B cell (primary cell): ENCODE measurements at regions not wholly inside any gene's neighbourhood (a gene's known extent, or its start where the extent isn't known, plus 50 kb on each side); places are given as distances from the start of the nearest gene placed in this dataset.
A peak's percentile ranks its signal among the peaks of the same experiment; 100 is the strongest.

Experiments used
- ATAC-seq: fragments of 200-7000 bp; cut with Tn5 transposase; one replicate; pipeline ENCODE4 v1.10.0; 2021; ENCODE audit warnings: low read depth, mild to moderate bottlenecking, moderate number of reproducible peaks, moderate library complexity
- CTCF ChIA-PET: fragments of 350-600 bp; sonication (Branson Sonifier 250); formaldehyde crosslinking; loops from one replicate; lab custom pipeline; 2021; ENCODE audit warnings: antibody characterized with exemption, inconsistent platforms; lab: Charles Lee
- POLR2A ChIA-PET: fragments of 350-600 bp; sonication (Branson Sonifier 250); formaldehyde crosslinking; loops from one replicate; lab custom pipeline; 2021; ENCODE audit warnings: antibody characterized with exemption; lab: Charles Lee
- DNase-seq: peaks from one replicate; pipeline ENCODE4 v3.0.0; 2013
- H2AFZ ChIP-seq: 2 replicates; pipeline ENCODE4 v1.6.1; 2012; ENCODE audit warnings: mild to moderate bottlenecking, low read depth, low read length; ENCODE audit not compliant: insufficient read depth, poor library complexity, severe bottlenecking
- H3K27ac ChIP-seq, 2 donors: 1 replicate in 1 of 2; 2 replicates in 1 of 2; pipeline ENCODE4 v1.5.1; 2012 to 2013; ENCODE audit warnings: low read length in 2 of 2, mild to moderate bottlenecking in 2 of 2, moderate library complexity in 1 of 2
- H3K27me3 ChIP-seq, 4 experiments: fragments of 200-600 bp in 1 of 4; sonication (generic) in 1 of 4; replicated peaks in 1 of 4; 1 replicate in 2 of 4; 2 replicates in 2 of 4; pipeline versions ENCODE4 v1.6.1 to v1.7.0; 2013 to 2016; ENCODE audit warnings: low read length in 3 of 4, mild to moderate bottlenecking in 2 of 4, mixed read lengths in 1 of 4, moderate library complexity in 1 of 4; ENCODE audit not compliant: insufficient read depth in 4 of 4, control insufficient read depth in 3 of 4; ENCODE audit errors: control extremely low read depth in 1 of 4
- H3K36me3 ChIP-seq, 2 experiments: replicated peaks in 1 of 2; 1 replicate in 1 of 2; 2 replicates in 1 of 2; pipeline versions ENCODE4 v1.6.1 to v1.7.1; 2013; ENCODE audit warnings: low read length in 1 of 2; ENCODE audit not compliant: insufficient read depth in 2 of 2, control insufficient read depth in 1 of 2; ENCODE audit errors: control extremely low read depth in 1 of 2, extremely low read depth in 1 of 2
- H3K4me1 ChIP-seq, 2 donors: fragments of 200-600 bp in 1 of 2; sonication (generic) in 1 of 2; 1 replicate in 1 of 2; 2 replicates in 1 of 2; pipeline versions ENCODE4 v1.5.1 to v1.6.1; 2013 to 2017; ENCODE audit warnings: low read length in 2 of 2; ENCODE audit not compliant: control insufficient read depth in 2 of 2, insufficient read depth in 2 of 2
- H3K4me2 ChIP-seq: replicated peaks from 2 replicates; pipeline ENCODE3; 2012; ENCODE audit warnings: mild to moderate bottlenecking, low read depth, low read length; ENCODE audit not compliant: poor library complexity, severe bottlenecking
- H3K4me3 ChIP-seq, 5 experiments: fragments of 200-600 bp in 1 of 5; sonication (generic) in 1 of 5; 1 replicate in 3 of 5; 2 replicates in 2 of 5; pipeline versions ENCODE4 v1.5.1 to v1.7.0; 2011 to 2016; ENCODE audit warnings: low read length in 4 of 5, mild to moderate bottlenecking in 4 of 5, low read depth in 2 of 5, control low read depth in 1 of 5, moderate library complexity in 1 of 5; ENCODE audit not compliant: insufficient read depth in 1 of 5; ENCODE audit errors: control extremely low read depth in 1 of 5, extremely low read depth in 1 of 5
- H3K79me2 ChIP-seq: fragments of 200-600 bp; sonication (generic); one replicate; pipeline ENCODE4 v1.6.0; 2016; ENCODE audit warnings: low read length; ENCODE audit not compliant: control insufficient read depth, insufficient read depth
- H3K9ac ChIP-seq: fragments of 200-600 bp; sonication (generic); 2 replicates; pipeline ENCODE4 v1.6.1; 2017; ENCODE audit warnings: mild to moderate bottlenecking, low read length, moderate library complexity
- H3K9me3 ChIP-seq, 3 donors: one replicate each; pipeline versions ENCODE4 v1.6.1 to v1.7.1; 2013; ENCODE audit warnings: low read length in 2 of 3; ENCODE audit not compliant: control insufficient read depth in 2 of 3, insufficient read depth in 1 of 3; ENCODE audit errors: control extremely low read depth in 1 of 3
- H4K20me1 ChIP-seq: 2 replicates; pipeline ENCODE4 v1.6.0; 2012; ENCODE audit warnings: mild to moderate bottlenecking, low read length; ENCODE audit not compliant: insufficient read depth, control insufficient read depth, poor library complexity, severe bottlenecking
- H3K27ac Mint-ChIP-seq: one replicate; pipeline ENCODE4 v1.8.0; 2021; ENCODE audit warnings: mixed read lengths
- H3K27me3 Mint-ChIP-seq: one replicate; pipeline ENCODE4 v1.8.0; 2021; ENCODE audit warnings: mixed read lengths
- H3K4me1 Mint-ChIP-seq: one replicate; pipeline ENCODE4 v1.8.0; 2021; ENCODE audit warnings: mixed read lengths
- H3K4me3 Mint-ChIP-seq: one replicate; pipeline ENCODE4 v1.8.0; 2021; ENCODE audit warnings: mixed read lengths
- H3K9me3 Mint-ChIP-seq: one replicate; pipeline ENCODE4 v1.8.0; 2022; ENCODE audit warnings: mixed read lengths; ENCODE audit not compliant: insufficient read depth
- EZH2 ChIP-seq: IDR thresholded peaks from 2 replicates; pipeline ENCODE4 v1.6.1; 2012; ENCODE audit warnings: borderline replicate concordance, low read depth, mild to moderate bottlenecking, moderate library complexity, low read length; ENCODE audit not compliant: insufficient read depth, poor library complexity, severe bottlenecking
- WGBS: methylation state at CpG from one replicate; pipeline ENCODE4 v1.1.5; 2013; ENCODE audit warnings: missing lambda C conversion rate; ENCODE audit not compliant: insufficient coverage; 5-methylcytosine and 5-hydroxymethylcytosine counted together
- intact Hi-C: fragments of 100-400 bp; cut with micrococcal nuclease; formaldehyde crosslinking; loops from one replicate; pipeline ENCODE4 v1.10.0; 2022
- TF ChIP-seq, protein P1 (sequence below): fragments of 200-600 bp; IDR thresholded peaks from one replicate; pipeline ENCODE4 v1.8.0; 2022; ENCODE audit warnings: antibody characterized with exemption, mild to moderate bottlenecking

DNA sequence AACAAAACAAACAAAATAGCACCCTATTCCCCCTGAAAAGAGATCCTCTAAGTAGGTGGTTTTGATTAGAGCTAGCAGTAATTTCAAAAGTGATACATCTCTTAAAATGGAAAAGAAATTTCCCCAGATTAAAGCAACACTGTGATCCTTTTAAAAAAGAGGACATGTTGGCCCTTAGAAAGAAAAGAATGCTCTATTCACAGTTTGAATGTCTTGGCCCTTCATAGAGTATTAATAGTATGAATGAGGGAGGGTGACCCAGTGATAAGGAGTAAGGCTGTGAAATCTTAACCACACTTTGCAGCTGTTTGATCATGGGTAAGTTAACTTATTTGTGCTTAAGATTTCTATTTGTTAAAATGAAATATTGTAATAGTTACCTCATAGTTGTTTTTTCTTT lies 467.7 kb upstream of the MEF2C start:
- ChIA-PET CTCF (no interaction called here), POLR2A (no interaction called here)
- no peak for DNase-seq
- Mint-ChIP-seq H3K4me3 (no peak overlapping the region), H3K27me3 (no peaks in the 10 kb centered on the region), H3K9me3 (peaks cover 6% of the 10 kb centered on the region), H3K27ac (no peak overlapping the region), H3K4me1 (peaks cover 30% of the 10 kb centered on the region)
- Histone ChIP-seq H3K4me3 (no peak overlapping the region), H3K27me3 (no peaks in the 10 kb centered on the region), H3K36me3 (no peaks in the 10 kb centered on the region), H3K79me2 (no peaks in the 10 kb centered on the region), H2AFZ (no peak overlapping the region), H3K27ac (peak overlapping the region in 1 of 2 donors; percentile 12), H3K4me1 (peaks cover 8 to 10% of the 10 kb centered on the region in 2 donors), H3K9me3 (peaks cover 0 to 4% (median 1%) of the 10 kb centered on the region in 3 donors), H3K4me2 (no peak overlapping the region), H3K9ac (no peak overlapping the region), H4K20me1 (no peaks in the 10 kb centered on the region)
- TF ChIP-seq, protein P1, sequence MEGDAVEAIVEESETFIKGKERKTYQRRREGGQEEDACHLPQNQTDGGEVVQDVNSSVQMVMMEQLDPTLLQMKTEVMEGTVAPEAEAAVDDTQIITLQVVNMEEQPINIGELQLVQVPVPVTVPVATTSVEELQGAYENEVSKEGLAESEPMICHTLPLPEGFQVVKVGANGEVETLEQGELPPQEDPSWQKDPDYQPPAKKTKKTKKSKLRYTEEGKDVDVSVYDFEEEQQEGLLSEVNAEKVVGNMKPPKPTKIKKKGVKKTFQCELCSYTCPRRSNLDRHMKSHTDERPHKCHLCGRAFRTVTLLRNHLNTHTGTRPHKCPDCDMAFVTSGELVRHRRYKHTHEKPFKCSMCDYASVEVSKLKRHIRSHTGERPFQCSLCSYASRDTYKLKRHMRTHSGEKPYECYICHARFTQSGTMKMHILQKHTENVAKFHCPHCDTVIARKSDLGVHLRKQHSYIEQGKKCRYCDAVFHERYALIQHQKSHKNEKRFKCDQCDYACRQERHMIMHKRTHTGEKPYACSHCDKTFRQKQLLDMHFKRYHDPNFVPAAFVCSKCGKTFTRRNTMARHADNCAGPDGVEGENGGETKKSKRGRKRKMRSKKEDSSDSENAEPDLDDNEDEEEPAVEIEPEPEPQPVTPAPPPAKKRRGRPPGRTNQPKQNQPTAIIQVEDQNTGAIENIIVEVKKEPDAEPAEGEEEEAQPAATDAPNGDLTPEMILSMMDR, result no peak
- TF ChIP-seq EZH2, result no peak
- ATAC-seq, result no peak
- intact Hi-C loops, result no loop called here

DNA sequence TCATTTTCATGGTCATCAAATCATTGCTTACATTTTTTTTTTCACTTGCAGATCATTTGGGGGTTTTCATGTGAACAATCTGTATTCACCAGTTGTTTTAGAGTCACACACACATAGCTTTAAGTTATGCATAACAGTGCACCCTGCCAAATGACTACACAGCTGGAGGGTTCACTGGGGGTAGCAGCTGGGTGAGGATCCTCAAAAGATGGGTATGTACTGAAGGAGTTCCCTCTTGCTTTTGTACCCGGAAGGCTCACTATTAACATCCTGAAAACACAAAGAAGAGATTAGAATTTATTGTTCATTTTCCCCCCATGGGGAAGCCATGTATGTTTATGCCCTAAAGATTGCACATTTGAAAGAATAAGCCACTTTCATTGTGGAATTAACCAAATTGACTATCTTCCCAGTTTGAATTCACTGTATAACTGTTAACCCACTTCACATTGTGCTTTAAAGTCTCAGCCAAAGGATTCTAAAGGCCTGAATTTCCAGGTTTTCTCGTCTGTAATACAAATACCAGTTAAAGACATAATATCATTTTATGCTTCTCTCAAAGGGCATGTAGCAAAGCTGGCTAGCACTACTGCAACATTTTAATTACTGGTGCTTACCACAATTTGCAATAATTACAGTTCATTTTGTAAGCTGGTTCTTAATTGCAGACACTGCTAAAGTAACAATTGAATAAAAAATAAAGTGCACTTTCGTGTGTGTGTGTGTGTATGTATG lies 466.4 kb upstream of the MEF2C start:
- WGBS, result no CpG with 5 or more reads among the region's 3 CpGs
- ChIA-PET CTCF (no interaction called here), POLR2A (interaction anchor here (0.5 kb wide), 1 partner anchor 332 kb away, joined by 3 read pairs; no protein-coding TSS in a partner anchor)
- no peak for DNase-seq
- H3K27me3 ChIP-seq, result no peaks in the 10 kb centered on the region
- no peaks in the 10 kb centered on the region for H4K20me1 ChIP-seq
- no peaks in the 10 kb centered on the region for H3K79me2 ChIP-seq
- no peak overlapping the region for H3K4me3 ChIP-seq
- H3K9me3 ChIP-seq, result peaks cover 0 to 4% (median 1%) of the 10 kb centered on the region in 3 donors
- Mint-ChIP-seq H3K9me3 (peaks cover 9% of the 10 kb centered on the region), H3K4me3 (no peak overlapping the region), H3K27me3 (no peaks in the 10 kb centered on the region), H3K27ac (no peak overlapping the region), H3K4me1 (peaks cover 37% of the 10 kb centered on the region)
- no peak for ATAC-seq
- H2AFZ ChIP-seq, result no peak overlapping the region
- H3K36me3 ChIP-seq, result no peaks in the 10 kb centered on the region
- no peak overlapping the region for H3K4me2 ChIP-seq
- H3K27ac ChIP-seq, result no peak overlapping the region
- H3K9ac ChIP-seq, result no peak overlapping the region
- intact Hi-C loops, result no loop called here
- TF ChIP-seq, protein P1, result no peak
- no peak for TF ChIP-seq EZH2
- peaks cover 8 to 14% of the 10 kb centered on the region in 2 donors for H3K4me1 ChIP-seq
